HL-60 (cell line): ENCODE measurements at regions not wholly inside any gene's neighbourhood (a gene's known extent, or its start where the extent isn't known, plus 50 kb on each side); places are given as distances from the start of the nearest gene placed in this dataset.

ENCODE experiments used
- GABPA ChIP-seq: IDR thresholded peaks from 2 replicates; pipeline ENCODE4 v1.6.1; 2012; ENCODE audit warnings: low read depth
- POLR2AphosphoS5 ChIP-seq: IDR thresholded peaks from 2 replicates; pipeline ENCODE4 v1.6.1; 2012; ENCODE audit warnings: low read depth
- SPI1 ChIP-seq: IDR thresholded peaks from 2 replicates; pipeline ENCODE4 v1.6.1; 2012; ENCODE audit warnings: low read depth, mild to moderate bottlenecking, borderline replicate concordance
- TF ChIP-seq, protein P1 (sequence below): IDR thresholded peaks from one replicate; pipeline ENCODE4 v1.5.1; 2011; ENCODE audit warnings: low read length, control low read depth, inconsistent platforms; ENCODE audit not compliant: insufficient read depth
- TF ChIP-seq, protein P2 (sequence below): IDR thresholded peaks from 2 replicates; pipeline ENCODE4 v1.6.1; 2012; ENCODE audit warnings: low read depth; ENCODE audit not compliant: insufficient replicate concordance

DNA sequence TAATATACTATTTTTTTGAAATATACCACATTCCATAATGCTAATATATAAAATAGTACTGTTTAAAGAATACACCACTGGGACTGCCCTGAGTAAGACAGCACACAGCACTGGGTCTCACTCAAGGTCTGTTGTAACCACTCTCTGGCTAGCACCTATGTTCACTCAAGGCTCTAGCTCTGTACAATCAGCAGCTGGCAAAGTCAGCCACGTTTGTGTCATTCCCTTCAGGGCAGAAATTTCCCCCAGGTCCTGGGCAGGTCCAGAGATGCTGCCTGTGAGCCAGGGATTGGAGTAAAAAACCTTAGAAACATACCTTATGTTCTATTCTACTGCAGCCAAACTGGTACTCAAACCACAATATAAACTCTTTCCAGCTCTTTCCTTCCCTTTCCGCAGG, 1160.2 kb upstream of the ADGRL3 start:
- no peak for TF ChIP-seq POLR2AphosphoS5
- TF ChIP-seq, protein P1, sequence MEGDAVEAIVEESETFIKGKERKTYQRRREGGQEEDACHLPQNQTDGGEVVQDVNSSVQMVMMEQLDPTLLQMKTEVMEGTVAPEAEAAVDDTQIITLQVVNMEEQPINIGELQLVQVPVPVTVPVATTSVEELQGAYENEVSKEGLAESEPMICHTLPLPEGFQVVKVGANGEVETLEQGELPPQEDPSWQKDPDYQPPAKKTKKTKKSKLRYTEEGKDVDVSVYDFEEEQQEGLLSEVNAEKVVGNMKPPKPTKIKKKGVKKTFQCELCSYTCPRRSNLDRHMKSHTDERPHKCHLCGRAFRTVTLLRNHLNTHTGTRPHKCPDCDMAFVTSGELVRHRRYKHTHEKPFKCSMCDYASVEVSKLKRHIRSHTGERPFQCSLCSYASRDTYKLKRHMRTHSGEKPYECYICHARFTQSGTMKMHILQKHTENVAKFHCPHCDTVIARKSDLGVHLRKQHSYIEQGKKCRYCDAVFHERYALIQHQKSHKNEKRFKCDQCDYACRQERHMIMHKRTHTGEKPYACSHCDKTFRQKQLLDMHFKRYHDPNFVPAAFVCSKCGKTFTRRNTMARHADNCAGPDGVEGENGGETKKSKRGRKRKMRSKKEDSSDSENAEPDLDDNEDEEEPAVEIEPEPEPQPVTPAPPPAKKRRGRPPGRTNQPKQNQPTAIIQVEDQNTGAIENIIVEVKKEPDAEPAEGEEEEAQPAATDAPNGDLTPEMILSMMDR, result no peak
- TF ChIP-seq SPI1, result no peak
- TF ChIP-seq, protein P2, sequence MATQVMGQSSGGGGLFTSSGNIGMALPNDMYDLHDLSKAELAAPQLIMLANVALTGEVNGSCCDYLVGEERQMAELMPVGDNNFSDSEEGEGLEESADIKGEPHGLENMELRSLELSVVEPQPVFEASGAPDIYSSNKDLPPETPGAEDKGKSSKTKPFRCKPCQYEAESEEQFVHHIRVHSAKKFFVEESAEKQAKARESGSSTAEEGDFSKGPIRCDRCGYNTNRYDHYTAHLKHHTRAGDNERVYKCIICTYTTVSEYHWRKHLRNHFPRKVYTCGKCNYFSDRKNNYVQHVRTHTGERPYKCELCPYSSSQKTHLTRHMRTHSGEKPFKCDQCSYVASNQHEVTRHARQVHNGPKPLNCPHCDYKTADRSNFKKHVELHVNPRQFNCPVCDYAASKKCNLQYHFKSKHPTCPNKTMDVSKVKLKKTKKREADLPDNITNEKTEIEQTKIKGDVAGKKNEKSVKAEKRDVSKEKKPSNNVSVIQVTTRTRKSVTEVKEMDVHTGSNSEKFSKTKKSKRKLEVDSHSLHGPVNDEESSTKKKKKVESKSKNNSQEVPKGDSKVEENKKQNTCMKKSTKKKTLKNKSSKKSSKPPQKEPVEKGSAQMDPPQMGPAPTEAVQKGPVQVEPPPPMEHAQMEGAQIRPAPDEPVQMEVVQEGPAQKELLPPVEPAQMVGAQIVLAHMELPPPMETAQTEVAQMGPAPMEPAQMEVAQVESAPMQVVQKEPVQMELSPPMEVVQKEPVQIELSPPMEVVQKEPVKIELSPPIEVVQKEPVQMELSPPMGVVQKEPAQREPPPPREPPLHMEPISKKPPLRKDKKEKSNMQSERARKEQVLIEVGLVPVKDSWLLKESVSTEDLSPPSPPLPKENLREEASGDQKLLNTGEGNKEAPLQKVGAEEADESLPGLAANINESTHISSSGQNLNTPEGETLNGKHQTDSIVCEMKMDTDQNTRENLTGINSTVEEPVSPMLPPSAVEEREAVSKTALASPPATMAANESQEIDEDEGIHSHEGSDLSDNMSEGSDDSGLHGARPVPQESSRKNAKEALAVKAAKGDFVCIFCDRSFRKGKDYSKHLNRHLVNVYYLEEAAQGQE, result no peak
- TF ChIP-seq GABPA, result no peak
